CD4-positive, alpha-beta memory T cell (primary cell): ENCODE measurements at regions not wholly inside any gene's neighbourhood (a gene's known extent, or its start where the extent isn't known, plus 50 kb on each side); places are given as distances from the start of the nearest gene placed in this dataset.
"Not testable (repeated sequence)": the region's sequence is repeated elsewhere in the genome, so short reads cannot be mapped to it uniquely, and the experiment has no call there.

ENCODE experiments used
- CTCF ChIA-PET: fragments of 350-600 bp; sonication (Branson Sonifier 250); formaldehyde crosslinking; loops from one replicate; lab custom pipeline; 2021; ENCODE audit warnings: inconsistent platforms; ENCODE audit not compliant: partially characterized antibody; lab: Charles Lee
- POLR2A ChIA-PET: fragments of 350-600 bp; sonication (Branson Sonifier 250); formaldehyde crosslinking; loops from one replicate; lab custom pipeline; 2021; ENCODE audit not compliant: partially characterized antibody; lab: Charles Lee
- DNase-seq, 5 donors: peaks; one replicate each; pipeline versions ENCODE4 v3.0.0 to v3.0.0-alpha.2; 2020 to 2022; ENCODE audit warnings: mixed read lengths in 1 of 5
- H3K27ac ChIP-seq: one replicate; pipeline ENCODE4 v1.7.0; 2013; ENCODE audit warnings: low read depth, low read length
- H3K27me3 ChIP-seq: 2 replicates; pipeline ENCODE4 v1.7.0; 2013; ENCODE audit warnings: mild to moderate bottlenecking, low read length, moderate library complexity; ENCODE audit not compliant: insufficient read depth
- H3K36me3 ChIP-seq: 2 replicates; pipeline ENCODE4 v1.7.0; 2013; ENCODE audit warnings: mild to moderate bottlenecking, low read length, moderate library complexity; ENCODE audit not compliant: insufficient read depth
- H3K4me1 ChIP-seq: 2 replicates; pipeline ENCODE4 v1.7.0; 2013; ENCODE audit warnings: mild to moderate bottlenecking, low read length, moderate library complexity; ENCODE audit not compliant: insufficient read depth
- H3K4me3 ChIP-seq, 2 donors: one replicate each; pipeline ENCODE4 v1.7.0; 2013; ENCODE audit warnings: low read length in 2 of 2, mild to moderate bottlenecking in 1 of 2
- H3K9me3 ChIP-seq, 2 donors: one replicate each; pipeline ENCODE4 v1.7.0; 2013; ENCODE audit warnings: low read length in 2 of 2, control low read depth in 1 of 2; ENCODE audit not compliant: control insufficient read depth in 1 of 2
- H3K27ac Mint-ChIP-seq, 7 donors: one replicate each; pipeline ENCODE4 v1.8.0; 2020 to 2021; ENCODE audit warnings: mixed read lengths in 7 of 7, mild to moderate bottlenecking in 6 of 7, inconsistent platforms in 3 of 7, moderate library complexity in 3 of 7
- H3K27me3 Mint-ChIP-seq, 2 donors: one replicate each; pipeline ENCODE4 v1.8.0; 2020 to 2021; ENCODE audit warnings: mixed read lengths in 2 of 2
- H3K36me3 Mint-ChIP-seq, 2 donors: one replicate each; pipeline ENCODE4 v1.8.0; 2020 to 2021; ENCODE audit warnings: mixed read lengths in 2 of 2, inconsistent platforms in 1 of 2, mild to moderate bottlenecking in 1 of 2
- H3K4me1 Mint-ChIP-seq, 4 donors: one replicate each; pipeline ENCODE4 v1.8.0; 2020 to 2021; ENCODE audit warnings: mixed read lengths in 4 of 4, mild to moderate bottlenecking in 1 of 4
- H3K4me3 Mint-ChIP-seq, 8 donors: one replicate each; pipeline ENCODE4 v1.8.0; 2020 to 2021; ENCODE audit warnings: mixed read lengths in 8 of 8, mild to moderate bottlenecking in 7 of 8, moderate library complexity in 6 of 8, inconsistent platforms in 3 of 8
- H3K9me3 Mint-ChIP-seq, 8 donors: one replicate each; pipeline ENCODE4 v1.8.0; 2020 to 2021; ENCODE audit warnings: mixed read lengths in 8 of 8, mild to moderate bottlenecking in 5 of 8, inconsistent platforms in 3 of 8, moderate library complexity in 1 of 8
- intact Hi-C: fragments of 100-400 bp; cut with micrococcal nuclease; formaldehyde crosslinking; loops from one replicate; pipeline ENCODE4 v1.15.1; 2023

GRCh38 chr2:111625157-111625537 lies 258.8 kb downstream of the ANAPC1 start:
- intact Hi-C loops, H3K27ac Mint-ChIP-seq, DNase-seq, H3K36me3 ChIP-seq, H3K36me3 Mint-ChIP-seq, POLR2A ChIA-PET, H3K27me3 ChIP-seq, H3K27me3 Mint-ChIP-seq, H3K27ac ChIP-seq, H3K4me1 Mint-ChIP-seq, H3K4me1 ChIP-seq, H3K9me3 ChIP-seq, H3K4me3 ChIP-seq: not testable (repeated sequence)
- CTCF ChIA-PET: interaction anchor here (0.6 kb wide), 1 partner anchor 912 kb away, joined by 5 read pairs; no protein-coding TSS in a partner anchor
- H3K9me3 Mint-ChIP-seq: peaks cover 6 to 39% (median 26%) of the 10 kb centered on the region in 8 donors
- peak overlapping the region in 1 of 8 donors; percentile 54 for H3K4me3 Mint-ChIP-seq

DNA sequence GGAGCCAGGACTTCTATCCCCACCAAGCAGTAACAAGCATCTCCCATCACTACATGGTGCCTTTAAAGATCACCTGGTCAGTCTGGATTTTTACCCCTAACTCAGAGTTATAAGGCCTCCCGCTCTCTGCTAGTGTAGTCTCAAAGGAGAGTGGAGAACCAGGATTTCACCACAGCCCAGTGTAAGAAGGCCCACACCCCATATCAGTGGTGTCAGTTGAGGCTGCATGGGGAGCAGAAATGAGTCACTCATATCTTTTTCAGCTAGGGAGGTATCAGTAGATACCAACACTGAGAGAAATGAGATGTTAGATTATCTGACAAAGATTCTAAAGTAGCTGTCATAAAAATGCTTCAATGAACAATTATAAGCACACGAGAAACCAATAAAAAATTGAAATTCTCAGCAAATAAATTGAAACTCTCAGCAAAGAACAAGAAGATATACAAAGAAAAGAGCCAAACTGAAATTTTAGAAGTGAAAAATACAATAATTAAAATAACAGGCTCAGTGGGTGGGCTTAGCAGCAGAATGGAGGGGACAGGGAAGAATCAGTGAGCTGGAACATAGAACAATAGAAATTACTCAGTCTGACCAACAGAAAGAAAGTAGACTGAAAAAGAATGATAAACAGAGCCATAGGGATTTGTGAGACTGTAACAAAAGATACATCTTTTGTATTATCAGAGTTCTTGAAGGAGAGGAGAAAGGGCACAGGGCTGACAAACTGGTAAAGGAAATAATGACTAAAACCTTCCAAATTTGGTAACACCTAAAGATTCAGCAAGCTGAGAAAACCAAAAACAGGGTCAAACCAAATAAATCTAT lies 257.7 kb downstream of the ANAPC1 start:
- intact Hi-C loops: no loop called here
- peaks cover 6 to 47% (median 33%) of the 10 kb centered on the region in 8 donors for H3K9me3 Mint-ChIP-seq
- peaks cover 1 to 6% of the 10 kb centered on the region in 2 donors for H3K27me3 Mint-ChIP-seq
- Histone ChIP-seq H3K4me1 (no peaks in the 10 kb centered on the region), H3K36me3 (no peaks in the 10 kb centered on the region), H3K27me3 (no peaks in the 10 kb centered on the region), H3K4me3 (no peak overlapping the region), H3K9me3 (no peaks in the 10 kb centered on the region), H3K27ac (no peak overlapping the region)
- H3K27ac Mint-ChIP-seq: no peak overlapping the region
- peaks cover 0 to 8% (median 3%) of the 10 kb centered on the region in 4 donors for H3K4me1 Mint-ChIP-seq
- POLR2A ChIA-PET: no interaction called here
- no peak overlapping the region for H3K4me3 Mint-ChIP-seq
- CTCF ChIA-PET: no interaction called here
- H3K36me3 Mint-ChIP-seq: peaks cover 0 to 4% of the 10 kb centered on the region in 2 donors
- DNase-seq: no peak

DNA sequence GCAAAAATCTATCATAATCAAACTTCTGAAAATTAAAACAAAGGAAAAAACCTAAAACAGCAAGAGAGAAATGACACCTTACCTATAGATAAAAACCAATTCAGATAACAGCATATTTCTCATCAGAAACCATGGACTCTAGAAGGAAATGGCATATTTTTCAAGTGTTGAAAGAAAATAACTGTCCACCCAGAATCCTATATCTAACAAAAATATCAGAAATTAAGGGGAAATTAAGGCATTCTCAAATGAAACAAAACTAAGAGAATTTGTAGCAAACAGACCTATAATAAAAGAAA lies 257.2 kb downstream of the ANAPC1 start:
- POLR2A ChIA-PET: no interaction called here

DNA sequence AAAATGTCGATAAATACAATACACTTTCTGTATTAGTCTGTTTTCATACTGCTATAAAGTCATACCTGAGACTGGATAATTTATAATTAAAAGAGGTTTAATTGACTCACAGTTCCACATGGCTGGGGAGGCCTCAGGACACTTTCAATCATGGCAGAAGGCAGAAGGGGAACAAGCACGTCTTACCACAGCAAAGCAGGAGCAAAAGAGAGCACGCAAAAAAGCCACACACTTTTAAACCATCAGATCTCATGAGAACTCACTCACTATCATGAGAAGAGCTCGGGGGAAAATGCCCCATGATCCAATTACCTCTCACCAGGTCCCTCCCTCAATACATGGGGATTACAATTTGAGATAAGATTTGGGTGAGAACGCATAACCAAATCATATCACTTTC lies 256.7 kb downstream of the ANAPC1 start:
- Mint-ChIP-seq H3K4me1 (peaks cover 0 to 8% (median 3%) of the 10 kb centered on the region in 4 donors), H3K27me3 (peaks cover 1 to 6% of the 10 kb centered on the region in 2 donors), H3K36me3 (peaks cover 0 to 4% of the 10 kb centered on the region in 2 donors), H3K27ac (no peak overlapping the region), H3K4me3 (no peak overlapping the region), H3K9me3 (peaks cover 6 to 47% (median 35%) of the 10 kb centered on the region in 8 donors)
- DNase-seq: no peak
- CTCF ChIA-PET: no interaction called here
- H3K9me3 ChIP-seq: no peaks in the 10 kb centered on the region
- POLR2A ChIA-PET: no interaction called here
- peaks cover 2% of the 10 kb centered on the region for H3K4me1 ChIP-seq
- H3K36me3 ChIP-seq: no peaks in the 10 kb centered on the region
- H3K27me3 ChIP-seq: no peaks in the 10 kb centered on the region
- intact Hi-C loops: no loop called here
- no peak overlapping the region for H3K4me3 ChIP-seq
- no peak overlapping the region for H3K27ac ChIP-seq

More for the DNA sequence above, 257.2 kb downstream of the ANAPC1 start:
- H3K4me3 Mint-ChIP-seq: no peak overlapping the region
- Histone ChIP-seq H3K27me3 (no peaks in the 10 kb centered on the region), H3K4me3 (no peak overlapping the region), H3K9me3 (no peaks in the 10 kb centered on the region), H3K27ac (no peak overlapping the region), H3K36me3 (no peaks in the 10 kb centered on the region), H3K4me1 (no peaks in the 10 kb centered on the region)
- H3K9me3 Mint-ChIP-seq: peaks cover 6 to 47% (median 35%) of the 10 kb centered on the region in 8 donors
- H3K36me3 Mint-ChIP-seq: peaks cover 0 to 4% of the 10 kb centered on the region in 2 donors
- CTCF ChIA-PET: no interaction called here
- no peak for DNase-seq
- H3K27ac Mint-ChIP-seq: no peak overlapping the region
- peaks cover 1 to 6% of the 10 kb centered on the region in 2 donors for H3K27me3 Mint-ChIP-seq
- peaks cover 0 to 8% (median 3%) of the 10 kb centered on the region in 4 donors for H3K4me1 Mint-ChIP-seq
- intact Hi-C loops: no loop called here

DNA sequence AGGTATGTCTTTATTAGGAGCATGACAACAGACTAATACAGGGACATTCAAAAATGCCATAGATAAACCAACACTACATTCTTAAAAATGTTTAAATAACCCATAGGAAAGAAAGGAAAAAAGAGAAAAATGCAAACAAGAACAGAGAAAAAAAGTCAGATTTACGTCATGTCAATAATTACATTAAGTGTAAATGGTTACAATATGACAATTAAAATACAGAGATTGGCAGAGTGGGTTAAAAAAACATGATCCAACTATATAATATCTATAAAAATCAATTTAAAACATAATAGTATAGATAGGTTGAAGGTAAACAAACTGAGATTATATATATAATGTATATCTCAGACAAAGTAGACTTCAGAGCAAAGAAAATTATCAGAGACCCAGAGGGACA lies 255.8 kb downstream of the ANAPC1 start:
- H3K9me3 Mint-ChIP-seq: peaks cover 6 to 47% (median 35%) of the 10 kb centered on the region in 8 donors
- H3K4me1 ChIP-seq: peaks cover 10% of the 10 kb centered on the region
- H3K36me3 Mint-ChIP-seq: peaks cover 0 to 4% of the 10 kb centered on the region in 2 donors
- ChIA-PET POLR2A (no interaction called here), CTCF (no interaction called here)
- H3K9me3 ChIP-seq: no peaks in the 10 kb centered on the region
- no peak overlapping the region for H3K27ac ChIP-seq
- H3K4me3 Mint-ChIP-seq: no peak overlapping the region
- H3K4me3 ChIP-seq: no peak overlapping the region
- peaks cover 3 to 11% (median 5%) of the 10 kb centered on the region in 4 donors for H3K4me1 Mint-ChIP-seq
- no peak overlapping the region for H3K27ac Mint-ChIP-seq
- no peaks in the 10 kb centered on the region for H3K27me3 ChIP-seq
- no peaks in the 10 kb centered on the region for H3K36me3 ChIP-seq
- intact Hi-C loops: no loop called here
- no peak for DNase-seq
- peaks cover 2 to 11% of the 10 kb centered on the region in 2 donors for H3K27me3 Mint-ChIP-seq

DNA sequence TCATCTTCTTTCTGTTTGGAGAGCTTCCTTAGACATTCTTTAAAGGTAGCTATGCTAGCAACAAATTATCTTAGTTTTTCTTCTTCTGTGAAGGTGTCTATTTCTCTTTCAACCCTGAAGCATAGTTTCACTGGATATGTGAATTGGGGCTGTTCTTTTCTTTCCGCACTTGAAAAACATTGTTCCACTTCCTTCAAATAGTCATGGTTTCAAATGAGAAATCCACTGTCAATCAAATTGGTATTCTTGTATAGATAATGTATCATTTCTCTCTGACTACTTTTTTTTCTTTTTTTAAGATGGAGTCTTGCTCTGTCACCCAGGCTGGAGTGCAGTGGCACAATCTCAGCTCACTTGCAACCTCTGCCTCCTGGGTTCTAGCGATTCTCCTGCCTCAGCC lies 254.0 kb downstream of the ANAPC1 start:
- intact Hi-C loops: no loop called here

DNA sequence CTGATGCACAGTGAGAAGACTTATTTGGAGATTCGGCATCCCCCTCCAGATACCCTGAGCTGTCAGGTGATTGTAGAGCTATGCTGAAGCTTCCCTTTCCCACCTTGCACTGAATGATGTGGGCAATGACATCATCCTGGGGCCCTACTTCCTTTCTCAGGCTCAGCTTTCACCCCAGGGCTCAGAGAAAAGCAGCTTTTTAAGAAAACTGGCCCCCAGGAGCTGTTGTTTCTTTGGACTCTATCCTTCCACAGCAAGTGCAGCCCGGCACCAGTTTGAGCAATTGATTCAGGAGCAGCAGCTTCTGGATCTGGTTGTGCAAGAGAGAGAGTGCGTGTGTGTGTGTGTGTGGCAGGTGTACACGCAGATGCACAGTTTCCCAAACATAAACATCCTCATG lies 251.3 kb downstream of the ANAPC1 start:
- Histone ChIP-seq H3K4me1 (peaks cover 10% of the 10 kb centered on the region), H3K36me3 (no peaks in the 10 kb centered on the region), H3K4me3 (no peak overlapping the region), H3K27ac (no peak overlapping the region), H3K27me3 (no peaks in the 10 kb centered on the region), H3K9me3 (no peaks in the 10 kb centered on the region)
- Mint-ChIP-seq H3K27me3 (peaks cover 3 to 13% of the 10 kb centered on the region in 2 donors), H3K27ac (peak overlapping the region in 2 of 7 donors; percentile 13 to 83), H3K4me3 (no peak overlapping the region), H3K9me3 (peaks cover 8 to 34% (median 27%) of the 10 kb centered on the region in 8 donors), H3K4me1 (peaks cover 2 to 7% (median 4%) of the 10 kb centered on the region in 4 donors), H3K36me3 (peaks cover 3 to 6% of the 10 kb centered on the region in 2 donors)
- ChIA-PET CTCF (no interaction called here), POLR2A (no interaction called here)
- no peak for DNase-seq
- intact Hi-C loops: no loop called here

More for the DNA sequence above, 254.0 kb downstream of the ANAPC1 start:
- Mint-ChIP-seq H3K9me3 (peaks cover 6 to 47% (median 35%) of the 10 kb centered on the region in 8 donors), H3K4me1 (peaks cover 2 to 7% (median 4%) of the 10 kb centered on the region in 4 donors), H3K4me3 (no peak overlapping the region), H3K27ac (no peak overlapping the region), H3K36me3 (peaks cover 0 to 4% of the 10 kb centered on the region in 2 donors), H3K27me3 (peaks cover 3 to 8% of the 10 kb centered on the region in 2 donors)
- ChIA-PET CTCF (no interaction called here), POLR2A (no interaction called here)
- Histone ChIP-seq H3K27me3 (no peaks in the 10 kb centered on the region), H3K36me3 (no peaks in the 10 kb centered on the region), H3K4me3 (no peak overlapping the region), H3K27ac (no peak overlapping the region), H3K4me1 (peaks cover 10% of the 10 kb centered on the region), H3K9me3 (no peaks in the 10 kb centered on the region)
- DNase-seq: no peak
